ENCODE measurements at regions not wholly inside any gene's neighbourhood (a gene's known extent, or its start where the extent isn't known, plus 50 kb on each side); places are given as distances from the start of the nearest gene placed in this dataset.
"Not testable (repeated sequence)": the region's sequence is repeated elsewhere in the genome, so short reads cannot be mapped to it uniquely, and the experiment has no call there.

- DNase-seq (ENCODE audit: low spot score) = no peak
- no peak for TF ChIP-seq CTCF (IDR thresholded peaks at IDR 0.05; ENCODE audit: extremely low read depth, missing control alignments)
These were observed 306.7 kb downstream of the ADGRD1 start for GRCh38 chr12:131260251-131260905.

- no peak for TF ChIP-seq CTCF (IDR thresholded peaks at IDR 0.05; ENCODE audit: extremely low read depth, missing control alignments)
- no peak for DNase-seq (ENCODE audit: low spot score)
These were observed 307.2 kb downstream of the ADGRD1 start for GRCh38 chr12:131260954-131261353.

- no peak for TF ChIP-seq CTCF (IDR thresholded peaks at IDR 0.05; ENCODE audit: extremely low read depth, missing control alignments)
- no peak for DNase-seq (ENCODE audit: low spot score)
These were observed 308.2 kb downstream of the ADGRD1 start for GRCh38 chr12:131261906-131262305.

GRCh38 chr12:131263626-131264025 is 309.9 kb downstream of the ADGRD1 start:
- DNase-seq (ENCODE audit: low spot score) = no peak
- no peak for TF ChIP-seq CTCF (IDR thresholded peaks at IDR 0.05; ENCODE audit: extremely low read depth, missing control alignments)

GRCh38 chr12:131264635-131265034 is 310.9 kb downstream of the ADGRD1 start:
- no peak for TF ChIP-seq CTCF (IDR thresholded peaks at IDR 0.05; ENCODE audit: extremely low read depth, missing control alignments)
- no peak for DNase-seq (ENCODE audit: low spot score)

- TF ChIP-seq CTCF (IDR thresholded peaks at IDR 0.05; ENCODE audit: extremely low read depth, missing control alignments) = no peak
These were observed 313.1 kb downstream of the ADGRD1 start for GRCh38 chr12:131266591-131267467.

GRCh38 chr12:131267576-131267975 is 313.9 kb downstream of the ADGRD1 start:
- TF ChIP-seq CTCF (IDR thresholded peaks at IDR 0.05; ENCODE audit: extremely low read depth, missing control alignments) = no peak
- no peak for DNase-seq (ENCODE audit: low spot score)

More at GRCh38 chr12:131266591-131267467, 313.1 kb downstream of the ADGRD1 start:
- DNase-seq (ENCODE audit: low spot score) = no peak

- not testable (repeated sequence) for DNase-seq (ENCODE audit: low spot score)
These were observed 314.4 kb downstream of the ADGRD1 start for GRCh38 chr12:131268123-131268522.

GRCh38 chr12:131268571-131268970 is 314.9 kb downstream of the ADGRD1 start:
- not testable (repeated sequence) for DNase-seq (ENCODE audit: low spot score)

All from GM20000 (cell line).